Type B pancreatic cell (in vitro differentiated cells): ENCODE measurements at regions not wholly inside any gene's neighbourhood (a gene's known extent, or its start where the extent isn't known, plus 50 kb on each side); places are given as distances from the start of the nearest gene placed in this dataset.

Experiments
- DNase-seq: peaks from one replicate; pipeline ENCODE4 v3.0.0; 2021; ENCODE audit warnings: mixed read lengths; ENCODE audit not compliant: unreplicated experiment; ENCODE audit errors: extremely low spot score
- H3K27ac Mint-ChIP-seq: 2 replicates; pipeline ENCODE4 v1.8.0; 2021; ENCODE audit warnings: mild to moderate bottlenecking, mixed read lengths
- H3K27me3 Mint-ChIP-seq: 2 replicates; pipeline ENCODE4 v1.8.0; 2021; ENCODE audit warnings: mixed read lengths
- H3K36me3 Mint-ChIP-seq: 2 replicates; pipeline ENCODE4 v1.8.0; 2021; ENCODE audit warnings: mixed read lengths
- H3K4me1 Mint-ChIP-seq: one replicate; pipeline ENCODE4 v1.8.0; 2021; ENCODE audit warnings: mixed read lengths; ENCODE audit not compliant: unreplicated experiment
- H3K4me3 Mint-ChIP-seq: 2 replicates; pipeline ENCODE4 v1.8.0; 2021; ENCODE audit warnings: mild to moderate bottlenecking, mixed read lengths
- H3K9me3 Mint-ChIP-seq: 2 replicates; pipeline ENCODE4 v1.8.0; 2021; ENCODE audit warnings: mixed read lengths
- CTCF ChIP-seq: fragments of 200-600 bp; sonication (generic); conservative IDR thresholded peaks from 2 replicates; pipeline ENCODE4 v1.5.0; 2021; ENCODE audit warnings: antibody characterized with exemption, mild to moderate bottlenecking

GRCh38 chr5:112065781-112066180 lies 308.8 kb upstream of the NREP start:
- no peak for TF ChIP-seq CTCF
- Mint-ChIP-seq H3K4me1 (peaks cover 17% of the 10 kb centered on the region), H3K36me3 (no peaks in the 10 kb centered on the region), H3K4me3 (no peak overlapping the region), H3K9me3 (peaks cover 4% of the 10 kb centered on the region), H3K27ac (no peak overlapping the region), H3K27me3 (no peaks in the 10 kb centered on the region)
- DNase-seq: no peak

- DNase-seq: no peak
- H3K27ac Mint-ChIP-seq: no peak overlapping the region
- no peaks in the 10 kb centered on the region for H3K36me3 Mint-ChIP-seq
- H3K27me3 Mint-ChIP-seq: no peaks in the 10 kb centered on the region
- no peak for TF ChIP-seq CTCF
- H3K4me3 Mint-ChIP-seq: no peak overlapping the region
- peaks cover under 1% of the 10 kb centered on the region for H3K9me3 Mint-ChIP-seq
- H3K4me1 Mint-ChIP-seq: peaks cover 9% of the 10 kb centered on the region
Measured at GRCh38 chr5:112064956-112065355, 308.0 kb upstream of the NREP start.

- DNase-seq: no peak
- Mint-ChIP-seq H3K9me3 (no peaks in the 10 kb centered on the region), H3K4me1 (peaks cover 8% of the 10 kb centered on the region), H3K27me3 (no peaks in the 10 kb centered on the region), H3K27ac (no peak overlapping the region), H3K36me3 (no peaks in the 10 kb centered on the region), H3K4me3 (no peak overlapping the region)
- TF ChIP-seq CTCF: no peak
Measured at GRCh38 chr5:112064271-112064701, 307.3 kb upstream of the NREP start.

GRCh38 chr5:112063856-112064255 lies 306.9 kb upstream of the NREP start:
- no peak for TF ChIP-seq CTCF
- Mint-ChIP-seq H3K27ac (no peak overlapping the region), H3K9me3 (no peaks in the 10 kb centered on the region), H3K4me1 (peaks cover 8% of the 10 kb centered on the region), H3K27me3 (no peaks in the 10 kb centered on the region), H3K36me3 (no peaks in the 10 kb centered on the region), H3K4me3 (no peak overlapping the region)
- DNase-seq: no peak

- peaks cover 8% of the 10 kb centered on the region for H3K4me1 Mint-ChIP-seq
- H3K36me3 Mint-ChIP-seq: no peaks in the 10 kb centered on the region
- H3K4me3 Mint-ChIP-seq: no peak overlapping the region
- H3K27ac Mint-ChIP-seq: no peak overlapping the region
- no peaks in the 10 kb centered on the region for H3K27me3 Mint-ChIP-seq
- no peak for DNase-seq
- H3K9me3 Mint-ChIP-seq: no peaks in the 10 kb centered on the region
- TF ChIP-seq CTCF: no peak
Measured at GRCh38 chr5:112063191-112063590, 306.2 kb upstream of the NREP start.

GRCh38 chr5:112062181-112062580 lies 305.2 kb upstream of the NREP start:
- no peak for DNase-seq
- no peak overlapping the region for H3K4me3 Mint-ChIP-seq
- no peak for TF ChIP-seq CTCF

More at GRCh38 chr5:112062181-112062580, 305.2 kb upstream of the NREP start:
- no peaks in the 10 kb centered on the region for H3K36me3 Mint-ChIP-seq
- H3K27ac Mint-ChIP-seq: no peak overlapping the region
- H3K4me1 Mint-ChIP-seq: peaks cover 8% of the 10 kb centered on the region
- H3K27me3 Mint-ChIP-seq: no peaks in the 10 kb centered on the region
- H3K9me3 Mint-ChIP-seq: no peaks in the 10 kb centered on the region
